IMR-90 (cell line): ENCODE measurements at regions not wholly inside any gene's neighbourhood (a gene's known extent, or its start where the extent isn't known, plus 50 kb on each side); places are given as distances from the start of the nearest gene placed in this dataset.
"Not testable (repeated sequence)": the region's sequence is repeated elsewhere in the genome, so short reads cannot be mapped to it uniquely, and the experiment has no call there.

Experiments
- ATAC-seq: fragments of 200-7000 bp; cut with Tn5 transposase; 2 replicates; pipeline ENCODE4 v1.9.1; 2020; ENCODE audit warnings: low read depth, mild to moderate bottlenecking, moderate library complexity
- BruUV-seq: library from RNA; stranded (reverse); fragments of 400-500 nt; replicated peaks from 2 replicates; lab custom pipeline; 2021; lab: Mats Ljungman, UMichigan
- CTCF ChIA-PET: fragments of 300-600 bp; formaldehyde crosslinking; extraction: SDS; loops from one replicate; lab custom pipeline; 2021; ENCODE audit warnings: antibody characterized with exemption; lab: Yijun Ruan, JAX
- POLR2A ChIA-PET: fragments of 300-600 bp; sonication (Branson Sonifier 250); formaldehyde crosslinking; loops from one replicate; lab custom pipeline; 2022; ENCODE audit warnings: antibody characterized with exemption; ENCODE audit not compliant: unreplicated experiment; lab: Charles Lee
- DNase-seq: peaks from one replicate; pipeline ENCODE4 v3.0.0; 2013
- H2AFZ ChIP-seq: replicated peaks from 2 replicates; pipeline ENCODE3; 2013; ENCODE audit warnings: low read length, mild to moderate bottlenecking; ENCODE audit not compliant: poor library complexity
- H2AK5ac ChIP-seq: 2 replicates; pipeline ENCODE4 v1.6.1; 2013; ENCODE audit warnings: low read depth, low read length, inconsistent platforms
- H2AK9ac ChIP-seq: replicated peaks from 2 replicates; pipeline ENCODE3; 2013; ENCODE audit warnings: mild to moderate bottlenecking, low read depth, low read length, moderate library complexity; ENCODE audit not compliant: poor library complexity
- H2BK120ac ChIP-seq: 2 replicates; pipeline ENCODE4 v1.6.1; 2013; ENCODE audit warnings: low read depth, low read length, inconsistent platforms
- H2BK15ac ChIP-seq: 3 replicates; pipeline ENCODE4 v1.6.1; 2013; ENCODE audit warnings: low read depth, low read length, inconsistent platforms
- H2BK20ac ChIP-seq: 2 replicates; pipeline ENCODE4 v1.6.1; 2013; ENCODE audit warnings: low read depth, mild to moderate bottlenecking, inconsistent platforms, low read length, moderate library complexity
- H2BK5ac ChIP-seq: 2 replicates; pipeline ENCODE4 v1.6.1; 2013; ENCODE audit warnings: mild to moderate bottlenecking, low read depth, low read length, inconsistent platforms; ENCODE audit not compliant: poor library complexity, severe bottlenecking
- H3K14ac ChIP-seq: replicated peaks from 2 replicates; pipeline ENCODE4 v1.6.1; 2013; ENCODE audit warnings: low read depth, low read length, inconsistent platforms
- H3K18ac ChIP-seq: 2 replicates; pipeline ENCODE4 v1.6.1; 2013; ENCODE audit warnings: low read depth, low read length, control low read depth
- H3K23ac ChIP-seq: 2 replicates; pipeline ENCODE4 v1.6.1; 2013; ENCODE audit warnings: low read depth, low read length, inconsistent platforms
- H3K27ac ChIP-seq: 2 replicates; pipeline ENCODE4 v1.5.1; 2013; ENCODE audit warnings: mild to moderate bottlenecking, control low read depth, low read length; ENCODE audit not compliant: insufficient read depth
- H3K27me3 ChIP-seq: 2 replicates; pipeline ENCODE4 v1.6.1; 2013; ENCODE audit warnings: low read length; ENCODE audit not compliant: control insufficient read depth, insufficient read depth
- H3K36me3 ChIP-seq: 2 replicates; pipeline ENCODE4 v1.6.1; 2013; ENCODE audit warnings: low read length, mixed read lengths; ENCODE audit not compliant: control insufficient read depth, insufficient read depth
- H3K4ac ChIP-seq: 2 replicates; pipeline ENCODE4 v1.6.1; 2013; ENCODE audit warnings: low read depth, low read length, inconsistent platforms
- H3K4me1 ChIP-seq: 2 replicates; pipeline ENCODE4 v1.6.1; 2013; ENCODE audit warnings: low read length, mixed read lengths; ENCODE audit not compliant: control insufficient read depth, insufficient read depth
- H3K4me2 ChIP-seq: 2 replicates; pipeline ENCODE4 v1.6.1; 2013; ENCODE audit warnings: low read depth, mild to moderate bottlenecking, control low read depth, low read length, moderate library complexity
- H3K4me3 ChIP-seq: 2 replicates; pipeline ENCODE4 v1.5.1; 2013; ENCODE audit warnings: low read depth, mild to moderate bottlenecking, control low read depth, low read length, moderate library complexity; ENCODE audit not compliant: insufficient read depth
- H3K56ac ChIP-seq: 2 replicates; pipeline ENCODE4 v1.6.1; 2013; ENCODE audit warnings: low read length, inconsistent platforms; ENCODE audit not compliant: insufficient read depth; ENCODE audit errors: extremely low read depth
- H3K79me1 ChIP-seq, 2 experiments: 2 replicates each; pipeline ENCODE4 v1.6.1; 2013; ENCODE audit warnings: low read length in 2 of 2, inconsistent platforms in 1 of 2, low read depth in 1 of 2
- H3K9ac ChIP-seq: 2 replicates; pipeline ENCODE4 v1.6.1; 2013; ENCODE audit warnings: low read depth, low read length, control low read depth
- H3K9me1 ChIP-seq: 2 replicates; pipeline ENCODE4 v1.6.1; 2013; ENCODE audit warnings: low read length, inconsistent platforms; ENCODE audit not compliant: insufficient read depth
- H3K9me3 ChIP-seq: 2 replicates; pipeline ENCODE4 v1.6.1; 2013; ENCODE audit warnings: low read length; ENCODE audit not compliant: control insufficient read depth, insufficient read depth
- H4K20me1 ChIP-seq: 2 replicates; pipeline ENCODE4 v1.6.1; 2013; ENCODE audit warnings: low read length, inconsistent platforms; ENCODE audit not compliant: insufficient read depth
- H4K5ac ChIP-seq: 2 replicates; pipeline ENCODE4 v1.6.1; 2013; ENCODE audit warnings: mild to moderate bottlenecking, low read depth, low read length, control low read depth
- H4K8ac ChIP-seq, 2 experiments: 2 replicates each; pipeline ENCODE4 v1.6.1; 2013; ENCODE audit warnings: low read depth in 2 of 2, low read length in 2 of 2, control low read depth in 1 of 2, inconsistent platforms in 1 of 2
- H4K91ac ChIP-seq: 2 replicates; pipeline ENCODE4 v1.6.1; 2013; ENCODE audit warnings: low read depth, low read length, inconsistent platforms; ENCODE audit not compliant: insufficient read depth
- WGBS, 2 experiments: methylation state at CpG; one replicate each; pipeline versions ENCODE4 v1.1.5 to v1.1.7; 2013; ENCODE audit warnings: missing lambda C conversion rate in 2 of 2; ENCODE audit not compliant: insufficient read length in 1 of 2; ENCODE audit errors: extremely low coverage in 2 of 2; 5-methylcytosine and 5-hydroxymethylcytosine counted together
- dilution Hi-C: fragments of 300-500 bp; cut with HindIII; formaldehyde crosslinking; loops from one replicate; pipeline ENCODE4 v1.14.3; 2018; ENCODE audit warnings: low sequenced_read_pairs; ENCODE audit not compliant: unreplicated experiment
- in situ Hi-C: fragments of 300-500 bp; cut with MboI; formaldehyde crosslinking; loops from 3 replicates; pipeline ENCODE4 v1.14.3; 2019; ENCODE audit warnings: low sequenced_read_pairs, inconsistent platforms, mixed read lengths
- intact Hi-C: fragments of 100-400 bp; cut with micrococcal nuclease; formaldehyde crosslinking; loops from 2 replicates; pipeline ENCODE4 v1.10.0; 2022

GRCh38 chr16:14016362-14016761, 54.8 kb upstream of the MRTFB start:
- H3K27me3 ChIP-seq, H3K4me2 ChIP-seq, H4K8ac ChIP-seq, BruUV-seq, dilution Hi-C loops, H4K5ac ChIP-seq, H3K56ac ChIP-seq, H3K9ac ChIP-seq, H2BK15ac ChIP-seq, H2AK5ac ChIP-seq, DNase-seq, H2AFZ ChIP-seq, H3K9me1 ChIP-seq, H4K91ac ChIP-seq, H3K18ac ChIP-seq, H3K36me3 ChIP-seq, CTCF ChIA-PET, POLR2A ChIA-PET, H2BK5ac ChIP-seq, H3K79me1 ChIP-seq, ATAC-seq, intact Hi-C loops, H3K9me3 ChIP-seq, in situ Hi-C loops, H2BK120ac ChIP-seq, H3K14ac ChIP-seq, H3K23ac ChIP-seq, H4K20me1 ChIP-seq, H2BK20ac ChIP-seq, H3K4me3 ChIP-seq, H3K4ac ChIP-seq, H3K27ac ChIP-seq, H2AK9ac ChIP-seq: not testable (repeated sequence)
- H3K4me1 ChIP-seq = peaks cover 11% of the 10 kb centered on the region
- WGBS, 2 experiments = 60% methylated on average over 1 of the region's 15 CpGs; no CpG with 5 or more reads in 1 of the 2 experiments
